GM21528 (cell line): ENCODE measurements at regions not wholly inside any gene's neighbourhood (a gene's known extent, or its start where the extent isn't known, plus 50 kb on each side); places are given as distances from the start of the nearest gene placed in this dataset.
"Not testable (repeated sequence)": the region's sequence is repeated elsewhere in the genome, so short reads cannot be mapped to it uniquely, and the experiment has no call there.

Experiments used
- ATAC-seq: cut with Tn5 transposase; IDR thresholded peaks from one replicate; pipeline ENCODE4 v1.9.1; 2021; ENCODE audit warnings: mild to moderate bottlenecking, moderate library complexity; ENCODE audit not compliant: unreplicated experiment, low FRiP score

- ATAC-seq = not testable (repeated sequence)
Measured at GRCh38 chr9:104195142-104195541, 101.0 kb downstream of the SMC2 start.

- no peak for ATAC-seq
Measured at GRCh38 chr9:104200456-104200994, 106.4 kb downstream of the SMC2 start.

- ATAC-seq = no peak
Measured at GRCh38 chr9:104206766-104207165, 112.7 kb downstream of the SMC2 start.

GRCh38 chr9:104209387-104209786 lies 115.3 kb downstream of the SMC2 start:
- ATAC-seq = no peak

- ATAC-seq = no peak
Measured at GRCh38 chr9:104227108-104227507, 133.0 kb downstream of the SMC2 start.

- no peak for ATAC-seq
Measured at GRCh38 chr9:104232781-104233341, 138.8 kb downstream of the SMC2 start.

- no peak for ATAC-seq
Measured at GRCh38 chr9:104233366-104233765, 139.3 kb downstream of the SMC2 start.

GRCh38 chr9:104234632-104235337 lies 140.7 kb downstream of the SMC2 start:
- not testable (repeated sequence) for ATAC-seq

- not testable (repeated sequence) for ATAC-seq
Measured at GRCh38 chr9:104235347-104236120, 141.4 kb downstream of the SMC2 start.

- ATAC-seq = no peak
Measured at GRCh38 chr9:104238668-104239067, 144.6 kb downstream of the SMC2 start.

GRCh38 chr9:104240890-104241289 lies 146.8 kb downstream of the SMC2 start:
- no peak for ATAC-seq

GRCh38 chr9:104245925-104246324 lies 151.8 kb downstream of the SMC2 start:
- no peak for ATAC-seq

- ATAC-seq = no peak
Measured at GRCh38 chr9:104247899-104248460, 153.9 kb downstream of the SMC2 start.

GRCh38 chr9:104256031-104256695 lies 162.1 kb downstream of the SMC2 start:
- no peak for ATAC-seq

GRCh38 chr9:104256696-104257062 lies 162.6 kb downstream of the SMC2 start:
- no peak for ATAC-seq

- no peak for ATAC-seq
Measured at GRCh38 chr9:104258296-104259011, 164.3 kb downstream of the SMC2 start.

- no peak for ATAC-seq
Measured at GRCh38 chr9:104260004-104260403, 165.9 kb downstream of the SMC2 start.

GRCh38 chr9:104263942-104264341 lies 169.8 kb downstream of the SMC2 start:
- ATAC-seq = no peak

GRCh38 chr9:104264431-104264830 lies 170.3 kb downstream of the SMC2 start:
- ATAC-seq = no peak

- no peak for ATAC-seq
Measured at GRCh38 chr9:104269374-104269773, 175.3 kb downstream of the SMC2 start.
